ENCODE measurements at regions not wholly inside any gene's neighbourhood (a gene's known extent, or its start where the extent isn't known, plus 50 kb on each side); places are given as distances from the start of the nearest gene placed in this dataset.

GRCh38 chr12:59929110-59929509 is 333.3 kb downstream of the SLC16A7 start:
- no peak for DNase-seq

- DNase-seq, result no peak
These were observed 338.7 kb downstream of the SLC16A7 start for GRCh38 chr12:59934486-59934885.

GRCh38 chr12:59936534-59936933 is 340.7 kb downstream of the SLC16A7 start:
- DNase-seq, result no peak

GRCh38 chr12:59937148-59937547 is 341.3 kb downstream of the SLC16A7 start:
- DNase-seq, result no peak

GRCh38 chr12:59938190-59938962 is 342.5 kb downstream of the SLC16A7 start:
- DNase-seq, result no peak

GRCh38 chr12:59940631-59941342 is 345.0 kb downstream of the SLC16A7 start:
- DNase-seq, result no peak

- no peak for DNase-seq
These were observed 345.6 kb downstream of the SLC16A7 start for GRCh38 chr12:59941461-59941860.

GRCh38 chr12:59944177-59944576 is 348.3 kb downstream of the SLC16A7 start:
- no peak for DNase-seq

GRCh38 chr12:59946635-59947034 is 350.8 kb downstream of the SLC16A7 start:
- no peak for DNase-seq

- no peak for DNase-seq
These were observed 367.7 kb downstream of the SLC16A7 start for GRCh38 chr12:59963546-59963945.

- no peak for DNase-seq
These were observed 377.1 kb downstream of the SLC16A7 start for GRCh38 chr12:59972905-59973304.

- DNase-seq, result no peak
These were observed 377.7 kb downstream of the SLC16A7 start for GRCh38 chr12:59973515-59973914.

GRCh38 chr12:59977779-59978178 is 381.9 kb downstream of the SLC16A7 start:
- DNase-seq, result no peak

GRCh38 chr12:59980476-59980875 is 384.6 kb downstream of the SLC16A7 start:
- no peak for DNase-seq

GRCh38 chr12:59999291-59999690 is 403.5 kb downstream of the SLC16A7 start:
- DNase-seq, result no peak

GRCh38 chr12:60010486-60010885 is 414.7 kb downstream of the SLC16A7 start:
- no peak for DNase-seq

GRCh38 chr12:60012659-60013058 is 416.8 kb downstream of the SLC16A7 start:
- DNase-seq, result no peak

- no peak for DNase-seq
These were observed 418.6 kb downstream of the SLC16A7 start for GRCh38 chr12:60014436-60014835.

- DNase-seq, result no peak
These were observed 424.2 kb downstream of the SLC16A7 start for GRCh38 chr12:60020068-60020467.

GRCh38 chr12:60021235-60021634 is 425.4 kb downstream of the SLC16A7 start:
- no peak for DNase-seq

GRCh38 chr12:60027266-60027665 is 431.4 kb downstream of the SLC16A7 start:
- DNase-seq, result no peak

- no peak for DNase-seq
These were observed 438.3 kb downstream of the SLC16A7 start for GRCh38 chr12:60034147-60034546.

GRCh38 chr12:60035835-60036234 is 440.0 kb downstream of the SLC16A7 start:
- no peak for DNase-seq

- DNase-seq, result no peak
These were observed 447.0 kb downstream of the SLC16A7 start for GRCh38 chr12:60042835-60043234.

GRCh38 chr12:60043236-60043635 is 447.4 kb downstream of the SLC16A7 start:
- DNase-seq, result no peak

Measured in activated T-cell treated with anti-CD3 and anti-CD28 coated beads for 4 hours (primary cell).